Colonic mucosa (tissue), 4 donors: ENCODE measurements at regions not wholly inside any gene's neighbourhood (a gene's known extent, or its start where the extent isn't known, plus 50 kb on each side); places are given as distances from the start of the nearest gene placed in this dataset.
"Not testable (repeated sequence)": the region's sequence is repeated elsewhere in the genome, so short reads cannot be mapped to it uniquely, and the experiment has no call there.

ENCODE experiments used
- DNase-seq: peaks from one replicate; pipeline ENCODE4 v3.0.0-alpha.2; 2020
- H3K27ac ChIP-seq: fragments of 200-600 bp; one replicate; pipeline ENCODE4 v1.8.0; 2021
- H3K27me3 ChIP-seq: fragments of 200-600 bp; one replicate; pipeline ENCODE4 v1.8.0; 2021
- H3K36me3 ChIP-seq: fragments of 200-600 bp; one replicate; pipeline ENCODE4 v1.8.0; 2021
- H3K4me1 ChIP-seq: fragments of 200-600 bp; one replicate; pipeline ENCODE4 v1.8.0; 2021; ENCODE audit warnings: mild to moderate bottlenecking
- H3K4me3 ChIP-seq: fragments of 200-600 bp; one replicate; pipeline ENCODE4 v1.8.0; 2021
- H3K9ac ChIP-seq, 2 donors: one replicate each; pipeline ENCODE4 v1.7.0; 2013; ENCODE audit warnings: control low read depth in 2 of 2, low read depth in 2 of 2, low read length in 2 of 2
- H3K9me3 ChIP-seq: fragments of 200-600 bp; one replicate; pipeline ENCODE4 v1.8.0; 2021
- intact Hi-C: fragments of 100-400 bp; cut with DNase I; formaldehyde crosslinking; loops from one replicate; pipeline ENCODE4 v1.14.1; 2022
- TF ChIP-seq, protein P1 (sequence below): fragments of 200-600 bp; IDR thresholded peaks from one replicate; pipeline ENCODE4 v1.8.0; 2022; ENCODE audit warnings: antibody characterized with exemption, mild to moderate bottlenecking
- donor health status: healthy.
- donor health status: DM: no; HTN: no; CAD: no.
- donor health status: DM: no; HTN: no; CAD: no.

DNA sequence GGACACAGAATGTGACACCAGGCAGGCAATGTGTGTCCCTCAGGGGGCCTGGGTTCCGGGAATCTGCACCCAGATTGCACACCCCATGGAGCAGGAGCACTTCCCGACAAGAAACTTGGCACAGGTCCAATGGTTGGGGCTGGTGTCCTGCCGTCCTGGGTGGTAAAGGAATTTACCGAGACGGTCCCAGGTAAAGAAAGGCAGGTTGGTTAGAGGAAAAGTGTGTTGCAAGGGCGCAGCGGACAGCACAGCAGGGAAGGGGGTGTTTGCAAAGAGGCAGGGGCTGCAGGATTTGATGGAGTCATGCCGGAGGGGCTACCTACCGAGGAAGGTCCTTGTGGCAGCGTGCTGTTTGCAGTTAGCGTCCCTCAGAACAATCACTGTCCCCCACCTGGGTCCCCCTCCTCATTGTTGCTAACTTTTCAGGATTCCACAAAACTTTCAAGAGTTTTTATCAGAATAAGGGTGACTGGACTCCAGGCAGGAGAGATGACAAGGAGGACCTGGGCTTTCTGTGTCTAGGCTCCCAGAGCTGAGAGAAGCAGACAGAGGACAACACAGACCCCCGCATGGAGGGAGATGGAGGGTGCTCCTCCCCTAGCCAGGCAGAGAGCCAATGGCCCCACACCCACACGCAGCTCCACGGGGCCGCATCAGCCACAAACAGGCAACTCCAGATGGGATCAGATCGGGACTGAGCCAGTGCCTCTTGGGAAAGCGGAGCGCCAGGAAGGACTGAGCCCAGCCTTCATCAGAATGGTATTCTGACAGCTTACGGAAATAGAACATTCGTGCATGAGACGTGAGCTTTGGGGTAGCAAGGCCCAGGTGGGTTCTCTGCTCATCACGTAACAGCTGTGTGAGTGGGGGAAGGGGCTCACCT is 1423.9 kb downstream of the BRD1 start:
- TF ChIP-seq, protein P1, sequence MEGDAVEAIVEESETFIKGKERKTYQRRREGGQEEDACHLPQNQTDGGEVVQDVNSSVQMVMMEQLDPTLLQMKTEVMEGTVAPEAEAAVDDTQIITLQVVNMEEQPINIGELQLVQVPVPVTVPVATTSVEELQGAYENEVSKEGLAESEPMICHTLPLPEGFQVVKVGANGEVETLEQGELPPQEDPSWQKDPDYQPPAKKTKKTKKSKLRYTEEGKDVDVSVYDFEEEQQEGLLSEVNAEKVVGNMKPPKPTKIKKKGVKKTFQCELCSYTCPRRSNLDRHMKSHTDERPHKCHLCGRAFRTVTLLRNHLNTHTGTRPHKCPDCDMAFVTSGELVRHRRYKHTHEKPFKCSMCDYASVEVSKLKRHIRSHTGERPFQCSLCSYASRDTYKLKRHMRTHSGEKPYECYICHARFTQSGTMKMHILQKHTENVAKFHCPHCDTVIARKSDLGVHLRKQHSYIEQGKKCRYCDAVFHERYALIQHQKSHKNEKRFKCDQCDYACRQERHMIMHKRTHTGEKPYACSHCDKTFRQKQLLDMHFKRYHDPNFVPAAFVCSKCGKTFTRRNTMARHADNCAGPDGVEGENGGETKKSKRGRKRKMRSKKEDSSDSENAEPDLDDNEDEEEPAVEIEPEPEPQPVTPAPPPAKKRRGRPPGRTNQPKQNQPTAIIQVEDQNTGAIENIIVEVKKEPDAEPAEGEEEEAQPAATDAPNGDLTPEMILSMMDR: no peak
- Histone ChIP-seq H3K36me3 (no peaks in the 10 kb centered on the region), H3K4me3 (no peak overlapping the region), H3K4me1 (no peaks in the 10 kb centered on the region), H3K9me3 (no peaks in the 10 kb centered on the region), H3K9ac (no peak overlapping the region), H3K27me3 (no peaks in the 10 kb centered on the region), H3K27ac (no peak overlapping the region)
- DNase-seq: no peak
- intact Hi-C loops: no loop called here

DNA sequence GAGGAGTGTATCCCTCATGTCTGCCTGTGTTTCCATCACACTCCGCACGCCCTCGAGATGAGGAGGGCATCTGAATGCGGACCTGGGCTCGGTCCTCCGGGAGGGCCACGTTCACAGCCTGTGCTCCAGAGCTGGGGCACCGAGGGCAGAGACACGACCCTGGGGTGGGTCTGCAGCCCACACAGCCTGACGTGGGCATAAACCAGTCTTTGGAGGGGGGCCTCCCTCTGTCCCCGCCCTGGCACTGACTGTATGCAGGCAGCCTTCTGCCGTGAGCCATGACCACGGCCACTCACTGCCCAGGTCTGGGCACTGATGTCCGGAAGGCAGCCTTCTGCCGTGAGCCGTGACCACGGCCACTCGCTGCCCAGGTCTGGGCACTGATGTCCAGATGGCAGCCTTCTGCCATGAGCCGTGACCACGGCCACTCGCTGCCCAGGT is 1425.1 kb downstream of the BRD1 start:
- TF ChIP-seq, protein P1: no peak
- no peak for DNase-seq

DNA sequence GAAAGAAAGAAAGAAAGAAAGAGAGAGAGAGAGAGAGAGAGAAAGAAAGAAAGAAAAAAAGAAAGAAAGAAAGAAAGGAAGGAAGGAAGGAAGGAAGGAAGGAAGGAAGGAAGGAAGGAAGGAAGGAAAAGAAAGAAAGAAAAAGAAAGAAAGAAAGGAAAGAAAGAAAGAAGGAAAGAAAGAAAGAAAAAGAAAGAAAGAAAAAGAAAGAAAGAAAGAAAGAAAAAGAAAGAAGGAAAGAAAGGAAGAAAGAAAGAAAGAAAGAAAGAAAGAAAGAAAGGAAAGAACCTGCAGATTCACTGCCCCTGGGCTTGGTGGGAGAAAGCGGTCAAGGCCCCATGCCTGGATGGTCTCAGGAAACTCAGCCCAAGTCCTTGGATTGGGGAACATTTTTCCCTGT is 1426.2 kb downstream of the BRD1 start:
- H3K36me3 ChIP-seq, H3K9me3 ChIP-seq, H3K4me3 ChIP-seq, H3K27ac ChIP-seq, intact Hi-C loops, H3K27me3 ChIP-seq, H3K9ac ChIP-seq, DNase-seq, H3K4me1 ChIP-seq: not testable (repeated sequence)

More for the DNA sequence above, 1425.1 kb downstream of the BRD1 start:
- no peaks in the 10 kb centered on the region for H3K36me3 ChIP-seq
- no peaks in the 10 kb centered on the region for H3K27me3 ChIP-seq
- no peak overlapping the region for H3K4me3 ChIP-seq
- H3K27ac ChIP-seq: no peak overlapping the region
- no peaks in the 10 kb centered on the region for H3K9me3 ChIP-seq
- H3K9ac ChIP-seq: no peak overlapping the region
- intact Hi-C loops: no loop called here
- no peaks in the 10 kb centered on the region for H3K4me1 ChIP-seq

DNA sequence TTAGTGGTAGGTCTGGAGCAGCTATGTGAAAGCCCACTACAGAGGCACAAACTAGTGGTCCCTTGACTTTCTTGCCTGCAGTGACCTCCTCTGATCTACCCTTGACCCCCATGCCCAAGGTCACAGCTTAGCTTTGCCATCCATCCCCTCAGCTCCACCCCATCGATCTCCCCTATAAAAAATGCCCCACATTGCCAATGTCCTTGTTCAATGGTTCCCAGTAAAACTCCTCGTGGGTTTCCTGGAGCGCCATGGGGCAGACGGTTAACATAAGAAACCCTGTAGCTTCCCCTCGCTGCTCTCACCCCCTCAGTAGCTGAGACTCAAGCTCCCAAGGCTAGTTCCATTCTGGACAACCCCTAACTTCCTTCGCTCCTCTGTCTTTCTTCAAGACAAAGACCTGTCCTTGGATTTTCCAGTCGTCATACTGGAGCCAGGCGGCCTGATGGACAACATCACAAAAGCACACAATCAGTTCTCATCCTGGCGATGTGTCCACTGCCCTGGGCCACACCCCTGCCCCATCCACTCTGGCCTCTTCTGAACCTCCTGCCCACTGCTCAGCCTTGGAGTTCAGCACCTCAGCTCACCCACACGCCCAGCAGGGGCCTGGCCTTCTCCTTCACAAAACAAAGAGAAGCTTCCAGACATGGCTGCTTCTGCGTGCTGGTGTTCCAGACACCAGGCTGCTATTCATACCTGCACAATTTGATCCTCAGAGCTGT is 1429.3 kb downstream of the BRD1 start:
- Histone ChIP-seq H3K27me3 (no peaks in the 10 kb centered on the region), H3K36me3 (no peaks in the 10 kb centered on the region), H3K27ac (no peak overlapping the region), H3K4me3 (no peak overlapping the region), H3K9me3 (no peaks in the 10 kb centered on the region), H3K4me1 (no peaks in the 10 kb centered on the region), H3K9ac (no peak overlapping the region)
- TF ChIP-seq, protein P1: no peak
- no peak for DNase-seq
- intact Hi-C loops: no loop called here

DNA sequence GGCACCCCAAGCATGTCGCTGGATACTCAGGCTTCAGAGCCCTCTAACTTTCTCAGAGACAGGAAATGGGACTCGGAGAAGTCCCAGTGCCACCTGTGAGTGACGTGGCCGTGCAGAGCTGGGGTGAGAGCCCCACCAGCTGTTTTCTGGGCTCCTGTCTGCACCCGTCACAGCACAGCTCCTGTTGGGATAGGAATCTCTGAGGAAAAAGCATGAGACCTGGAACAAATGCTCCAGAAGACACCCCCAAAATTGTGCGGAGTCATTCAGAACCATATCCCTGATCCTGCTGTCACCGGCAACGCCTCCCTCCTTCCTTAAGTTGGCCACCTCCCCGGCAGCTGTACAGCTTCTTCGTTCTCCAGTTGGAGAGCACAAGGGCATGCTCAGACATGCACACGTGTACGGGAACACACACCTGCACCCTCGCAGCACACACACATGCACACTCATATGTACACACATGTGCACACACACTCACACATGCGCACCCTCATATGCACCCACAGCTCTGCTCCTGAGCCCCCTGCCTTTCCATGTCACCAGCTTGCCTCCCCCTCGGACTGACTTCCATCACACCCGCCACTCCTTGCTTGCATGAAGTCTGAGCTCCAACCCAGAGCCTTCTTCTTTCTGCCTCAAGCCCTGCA is 1430.0 kb downstream of the BRD1 start:
- H3K4me3 ChIP-seq: no peak overlapping the region
- intact Hi-C loops: no loop called here
- no peak overlapping the region for H3K27ac ChIP-seq
- H3K27me3 ChIP-seq: no peaks in the 10 kb centered on the region
- no peak overlapping the region for H3K9ac ChIP-seq
- no peak for DNase-seq
- H3K36me3 ChIP-seq: no peaks in the 10 kb centered on the region
- TF ChIP-seq, protein P1: no peak
- no peaks in the 10 kb centered on the region for H3K9me3 ChIP-seq
- H3K4me1 ChIP-seq: no peaks in the 10 kb centered on the region
